ENCODE measurements at regions not wholly inside any gene's neighbourhood (a gene's known extent, or its start where the extent isn't known, plus 50 kb on each side); places are given as distances from the start of the nearest gene placed in this dataset.

- no peaks in the 10 kb centered on the region for H3K27me3 ChIP-seq (ENCODE audit: control insufficient read depth, insufficient read depth, low read length)
- no peaks in the 10 kb centered on the region for H3K4me1 ChIP-seq (ENCODE audit: control insufficient read depth, insufficient read depth, low read length)
- H3K4me3 ChIP-seq (ENCODE audit: low read length): no peak overlapping the region
- WGBS (ENCODE audit: insufficient coverage, insufficient read length): no CpG with 5 or more reads among the region's 9 CpGs
- H3K36me3 ChIP-seq (ENCODE audit: control insufficient read depth, insufficient read depth, low read length): no peaks in the 10 kb centered on the region
- no peak overlapping the region for H3K27ac ChIP-seq (ENCODE audit: low read length)
- no peak for DNase-seq (ENCODE audit: low read depth, low spot score)
- H3K9me3 ChIP-seq (ENCODE audit: control insufficient read depth, insufficient read depth, low read length): no peaks in the 10 kb centered on the region
Measured at GRCh38 chr2:239471011-239471792, 70.4 kb upstream of the HDAC4 start.

- Histone ChIP-seq H3K4me1 (ENCODE audit: control insufficient read depth, insufficient read depth, low read length) (no peaks in the 10 kb centered on the region), H3K27me3 (ENCODE audit: control insufficient read depth, insufficient read depth, low read length) (no peaks in the 10 kb centered on the region), H3K4me3 (ENCODE audit: low read length) (no peak overlapping the region), H3K36me3 (ENCODE audit: control insufficient read depth, insufficient read depth, low read length) (no peaks in the 10 kb centered on the region), H3K9me3 (ENCODE audit: control insufficient read depth, insufficient read depth, low read length) (no peaks in the 10 kb centered on the region), H3K27ac (ENCODE audit: low read length) (no peak overlapping the region)
- WGBS (ENCODE audit: insufficient coverage, insufficient read length): no CpG with 5 or more reads among the region's 14 CpGs
- DNase-seq (ENCODE audit: low read depth, low spot score): no peak
Measured at GRCh38 chr2:239470151-239470900, 69.5 kb upstream of the HDAC4 start.

DNA sequence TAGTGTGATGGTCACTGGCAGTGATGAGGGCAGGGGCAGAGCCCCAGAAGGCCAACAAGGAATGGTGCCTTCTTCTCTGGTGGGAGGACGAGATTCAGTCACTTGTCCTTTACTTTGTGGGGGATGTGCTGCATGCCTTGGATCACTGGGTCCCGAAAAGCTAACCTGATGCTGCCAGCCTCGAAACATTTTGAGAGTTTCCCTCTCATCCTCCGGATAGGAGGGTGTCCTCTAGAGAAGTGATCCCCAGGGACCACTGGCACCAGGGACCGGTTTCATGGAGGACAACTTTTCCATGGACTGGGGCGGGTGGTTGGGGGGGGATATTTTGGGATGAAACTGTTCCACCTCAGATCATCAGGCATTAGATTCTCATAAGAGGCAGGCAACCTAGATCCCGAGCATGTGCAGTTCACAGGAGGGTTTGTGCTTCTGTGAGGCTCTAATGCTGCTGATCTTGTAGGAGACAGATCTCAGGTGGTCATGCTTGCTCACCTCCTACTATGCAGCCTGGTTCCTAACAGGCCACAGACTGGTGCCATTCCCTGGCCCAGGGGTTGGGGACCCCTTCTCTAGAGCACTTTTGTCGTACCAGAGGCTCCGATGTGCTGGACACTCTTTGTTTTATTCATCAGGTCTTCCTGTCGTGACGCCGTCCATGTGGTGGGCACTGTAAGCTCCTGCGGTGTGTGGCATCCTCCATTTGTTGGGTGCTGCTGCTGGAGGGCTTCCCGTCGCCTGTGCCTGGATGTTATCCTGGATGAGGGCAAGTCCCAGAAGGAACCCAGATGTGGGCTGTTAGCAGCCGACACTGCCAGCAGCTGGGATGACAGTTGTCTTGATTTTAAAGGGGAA is 68.5 kb upstream of the HDAC4 start:
- no CpG with 5 or more reads among the region's 16 CpGs for WGBS (ENCODE audit: insufficient coverage, insufficient read length)
- no peaks in the 10 kb centered on the region for H3K9me3 ChIP-seq (ENCODE audit: control insufficient read depth, insufficient read depth, low read length)
- H3K4me1 ChIP-seq (ENCODE audit: control insufficient read depth, insufficient read depth, low read length): no peaks in the 10 kb centered on the region
- no peaks in the 10 kb centered on the region for H3K36me3 ChIP-seq (ENCODE audit: control insufficient read depth, insufficient read depth, low read length)
- H3K4me3 ChIP-seq (ENCODE audit: low read length): no peak overlapping the region
- H3K27me3 ChIP-seq (ENCODE audit: control insufficient read depth, insufficient read depth, low read length): no peaks in the 10 kb centered on the region
- no peak overlapping the region for H3K27ac ChIP-seq (ENCODE audit: low read length)
- DNase-seq (ENCODE audit: low read depth, low spot score): no peak

DNA sequence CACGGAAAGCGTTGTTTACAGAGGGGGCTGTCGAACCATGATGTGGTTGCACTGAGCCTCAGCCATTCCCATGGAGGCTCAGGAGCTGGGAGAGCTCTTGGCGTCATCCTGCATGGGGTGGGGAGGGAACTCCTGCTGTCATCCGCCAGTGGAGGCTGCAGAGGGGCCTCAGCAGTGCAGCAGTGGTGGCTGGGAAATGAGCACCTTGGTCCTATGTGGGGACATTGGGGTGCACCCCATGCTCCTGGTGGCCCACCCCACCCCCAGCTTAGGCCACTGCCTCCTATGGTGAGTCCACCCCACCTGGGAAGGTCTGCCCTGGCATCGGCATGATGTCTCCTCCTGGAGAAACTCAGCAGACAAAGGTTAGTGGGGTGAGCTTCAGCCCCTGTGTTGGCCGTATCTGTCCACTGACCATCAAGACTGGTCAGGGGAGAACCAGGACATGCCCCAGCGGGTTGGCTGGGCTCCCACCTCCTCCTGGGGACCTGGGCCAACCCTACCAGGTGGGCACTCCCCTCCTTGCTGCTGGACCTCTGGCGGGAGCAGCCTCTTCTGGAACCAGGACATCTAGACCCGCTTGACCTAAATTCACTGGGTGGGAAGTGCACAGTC is 67.8 kb upstream of the HDAC4 start:
- Histone ChIP-seq H3K36me3 (ENCODE audit: control insufficient read depth, insufficient read depth, low read length) (no peaks in the 10 kb centered on the region), H3K27me3 (ENCODE audit: control insufficient read depth, insufficient read depth, low read length) (no peaks in the 10 kb centered on the region), H3K27ac (ENCODE audit: low read length) (no peak overlapping the region), H3K4me3 (ENCODE audit: low read length) (no peak overlapping the region), H3K4me1 (ENCODE audit: control insufficient read depth, insufficient read depth, low read length) (no peaks in the 10 kb centered on the region), H3K9me3 (ENCODE audit: control insufficient read depth, insufficient read depth, low read length) (no peaks in the 10 kb centered on the region)
- DNase-seq (ENCODE audit: low read depth, low spot score): no peak
- WGBS (ENCODE audit: insufficient coverage, insufficient read length): no CpG with 5 or more reads among the region's 10 CpGs

GRCh38 chr2:239467956-239468490 is 67.2 kb upstream of the HDAC4 start:
- 100% methylated on average over 5 of the region's 12 CpGs for WGBS (ENCODE audit: insufficient coverage, insufficient read length)
- no peaks in the 10 kb centered on the region for H3K4me1 ChIP-seq (ENCODE audit: control insufficient read depth, insufficient read depth, low read length)
- H3K27me3 ChIP-seq (ENCODE audit: control insufficient read depth, insufficient read depth, low read length): no peaks in the 10 kb centered on the region

GRCh38 chr2:239467281-239467955 is 66.6 kb upstream of the HDAC4 start:
- H3K27me3 ChIP-seq (ENCODE audit: control insufficient read depth, insufficient read depth, low read length): no peaks in the 10 kb centered on the region
- no peak overlapping the region for H3K27ac ChIP-seq (ENCODE audit: low read length)
- 100% methylated on average over 4 of the region's 7 CpGs for WGBS (ENCODE audit: insufficient coverage, insufficient read length)
- H3K36me3 ChIP-seq (ENCODE audit: control insufficient read depth, insufficient read depth, low read length): no peaks in the 10 kb centered on the region
- no peaks in the 10 kb centered on the region for H3K9me3 ChIP-seq (ENCODE audit: control insufficient read depth, insufficient read depth, low read length)
- no peak for DNase-seq (ENCODE audit: low read depth, low spot score)
- H3K4me3 ChIP-seq (ENCODE audit: low read length): no peak overlapping the region
- H3K4me1 ChIP-seq (ENCODE audit: control insufficient read depth, insufficient read depth, low read length): no peaks in the 10 kb centered on the region

More at GRCh38 chr2:239467956-239468490, 67.2 kb upstream of the HDAC4 start:
- Histone ChIP-seq H3K36me3 (ENCODE audit: control insufficient read depth, insufficient read depth, low read length) (no peaks in the 10 kb centered on the region), H3K4me3 (ENCODE audit: low read length) (no peak overlapping the region), H3K9me3 (ENCODE audit: control insufficient read depth, insufficient read depth, low read length) (no peaks in the 10 kb centered on the region), H3K27ac (ENCODE audit: low read length) (no peak overlapping the region)
- DNase-seq (ENCODE audit: low read depth, low spot score): no peak

DNA sequence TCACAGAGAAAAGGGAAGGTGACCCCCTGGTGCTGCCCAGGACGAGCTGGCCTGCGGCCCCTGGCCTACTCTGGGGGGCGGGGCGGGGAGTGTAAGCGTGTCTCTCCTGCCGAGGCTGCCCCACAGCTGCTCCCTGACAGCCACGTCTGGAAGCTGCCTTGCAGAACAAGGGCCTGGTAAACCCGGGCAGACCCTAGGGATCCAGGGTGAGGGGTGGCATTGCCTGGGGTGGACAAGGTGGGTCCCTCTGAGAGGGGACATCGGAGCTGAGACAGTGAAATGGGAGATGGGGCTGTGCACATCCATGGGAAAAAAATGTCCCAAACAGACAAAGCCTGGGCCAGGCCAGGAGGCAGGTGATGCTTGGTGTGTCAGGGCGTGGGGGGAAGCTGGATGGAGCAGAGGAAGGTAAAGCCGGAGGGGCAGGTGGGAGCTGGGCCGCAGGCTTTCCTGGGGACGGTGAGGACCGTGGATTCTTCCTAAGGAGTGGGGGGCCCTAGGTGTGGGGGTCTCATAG is 66.0 kb upstream of the HDAC4 start:
- Histone ChIP-seq H3K27me3 (ENCODE audit: control insufficient read depth, insufficient read depth, low read length) (no peaks in the 10 kb centered on the region), H3K9me3 (ENCODE audit: control insufficient read depth, insufficient read depth, low read length) (no peaks in the 10 kb centered on the region), H3K4me1 (ENCODE audit: control insufficient read depth, insufficient read depth, low read length) (no peaks in the 10 kb centered on the region), H3K27ac (ENCODE audit: low read length) (no peak overlapping the region), H3K36me3 (ENCODE audit: control insufficient read depth, insufficient read depth, low read length) (no peaks in the 10 kb centered on the region), H3K4me3 (ENCODE audit: low read length) (no peak overlapping the region)
- WGBS (ENCODE audit: insufficient coverage, insufficient read length): no CpG with 5 or more reads among the region's 14 CpGs
- DNase-seq (ENCODE audit: low read depth, low spot score): no peak

GRCh38 chr2:239466061-239466754 is 65.4 kb upstream of the HDAC4 start:
- no peaks in the 10 kb centered on the region for H3K27me3 ChIP-seq (ENCODE audit: control insufficient read depth, insufficient read depth, low read length)
- H3K4me3 ChIP-seq (ENCODE audit: low read length): no peak overlapping the region
- WGBS (ENCODE audit: insufficient coverage, insufficient read length): no CpG with 5 or more reads among the region's 10 CpGs

More at GRCh38 chr2:239466061-239466754, 65.4 kb upstream of the HDAC4 start:
- H3K4me1 ChIP-seq (ENCODE audit: control insufficient read depth, insufficient read depth, low read length): no peaks in the 10 kb centered on the region
- no peaks in the 10 kb centered on the region for H3K9me3 ChIP-seq (ENCODE audit: control insufficient read depth, insufficient read depth, low read length)
- no peak for DNase-seq (ENCODE audit: low read depth, low spot score)
- no peaks in the 10 kb centered on the region for H3K36me3 ChIP-seq (ENCODE audit: control insufficient read depth, insufficient read depth, low read length)
- no peak overlapping the region for H3K27ac ChIP-seq (ENCODE audit: low read length)
